ENCODE measurements at regions not wholly inside any gene's neighbourhood (a gene's known extent, or its start where the extent isn't known, plus 50 kb on each side); places are given as distances from the start of the nearest gene placed in this dataset.

DNA sequence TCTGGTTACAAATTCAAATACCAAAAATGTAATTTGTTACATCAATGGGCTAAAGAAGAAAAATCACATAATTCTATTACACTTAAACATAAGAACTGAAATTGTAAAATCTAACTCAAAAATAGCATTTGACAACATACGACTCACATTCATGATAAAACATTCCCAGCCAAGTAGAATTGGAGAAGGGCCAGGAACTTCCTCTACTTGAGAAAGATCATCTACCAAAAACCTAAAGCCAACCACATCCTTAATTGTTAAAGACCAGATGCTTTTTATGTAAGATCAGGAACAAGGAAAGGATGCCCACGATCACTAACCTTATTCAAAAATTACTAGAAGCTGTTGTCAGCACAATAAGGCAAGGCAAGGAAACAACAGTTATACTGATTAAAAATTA lies 1819.8 kb upstream of the C9orf72 start:
- Histone ChIP-seq H4K8ac (ENCODE audit: low read depth in 2 of 2, low read length in 2 of 2) (no peak overlapping the region), H3K9me3 (ENCODE audit: control insufficient read depth, insufficient read depth, low read length) (no peaks in the 10 kb centered on the region), H3K56ac (ENCODE audit: extremely low read depth, insufficient read depth, low read length) (no peak overlapping the region), H2AFZ (replicated peaks; ENCODE audit: low read length, poor library complexity) (no peak overlapping the region), H4K91ac (ENCODE audit: insufficient read depth, low read depth, low read length) (no peak overlapping the region), H3K4ac (ENCODE audit: low read depth, low read length) (no peak overlapping the region), H4K5ac (ENCODE audit: low read depth, low read length) (no peak overlapping the region), H3K27me3 (ENCODE audit: control insufficient read depth, insufficient read depth, low read length) (no peaks in the 10 kb centered on the region), H3K4me2 (ENCODE audit: low read depth, low read length) (no peak overlapping the region), H2BK5ac (ENCODE audit: low read depth, low read length, poor library complexity, severe bottlenecking) (no peak overlapping the region), H3K18ac (ENCODE audit: low read depth, low read length) (no peak overlapping the region), H3K23ac (ENCODE audit: low read depth, low read length) (no peak overlapping the region), H3K4me3 (ENCODE audit: insufficient read depth, low read depth, low read length) (no peak overlapping the region), H4K20me1 (ENCODE audit: insufficient read depth, low read length) (no peaks in the 10 kb centered on the region), H3K27ac (ENCODE audit: insufficient read depth, low read length) (no peak overlapping the region), H3K4me1 (ENCODE audit: control insufficient read depth, insufficient read depth, low read length) (no peaks in the 10 kb centered on the region), H2AK5ac (ENCODE audit: low read depth, low read length) (no peak overlapping the region), H2AK9ac (replicated peaks; ENCODE audit: low read depth, low read length, poor library complexity) (no peak overlapping the region), H3K36me3 (ENCODE audit: control insufficient read depth, insufficient read depth, low read length) (no peaks in the 10 kb centered on the region), H3K14ac (replicated peaks; ENCODE audit: low read depth, low read length) (no peak overlapping the region), H2BK20ac (ENCODE audit: low read depth, low read length) (no peak overlapping the region), H2BK120ac (ENCODE audit: low read depth, low read length) (no peak overlapping the region), H3K9ac (ENCODE audit: low read depth, low read length) (no peak overlapping the region), H2BK15ac (ENCODE audit: low read depth, low read length) (no peak overlapping the region), H3K9me1 (ENCODE audit: insufficient read depth, low read length) (no peaks in the 10 kb centered on the region), H3K79me1 (ENCODE audit: low read depth in 1 of 2, low read length in 2 of 2) (no peaks in the 10 kb centered on the region)
- dilution Hi-C loops (cut with HindIII; ENCODE audit: low sequenced_read_pairs, unreplicated experiment) (no loop called here), in situ Hi-C loops (cut with MboI; ENCODE audit: low sequenced_read_pairs) (no loop called here), intact Hi-C loops (cut with micrococcal nuclease) (no loop called here)
- ChIA-PET CTCF (no interaction called here), POLR2A (ENCODE audit: unreplicated experiment) (no interaction called here)
- no CpG with 5 or more reads among the region's 2 CpGs for WGBS, 2 experiments (ENCODE audit: extremely low coverage in 2 of 2, insufficient read length in 1 of 2)
- no TSS peak for BruUV-seq (replicated peaks)
- DNase-seq (no peak), ATAC-seq (ENCODE audit: low read depth) (no peak)
- TF ChIP-seq, protein P1, sequence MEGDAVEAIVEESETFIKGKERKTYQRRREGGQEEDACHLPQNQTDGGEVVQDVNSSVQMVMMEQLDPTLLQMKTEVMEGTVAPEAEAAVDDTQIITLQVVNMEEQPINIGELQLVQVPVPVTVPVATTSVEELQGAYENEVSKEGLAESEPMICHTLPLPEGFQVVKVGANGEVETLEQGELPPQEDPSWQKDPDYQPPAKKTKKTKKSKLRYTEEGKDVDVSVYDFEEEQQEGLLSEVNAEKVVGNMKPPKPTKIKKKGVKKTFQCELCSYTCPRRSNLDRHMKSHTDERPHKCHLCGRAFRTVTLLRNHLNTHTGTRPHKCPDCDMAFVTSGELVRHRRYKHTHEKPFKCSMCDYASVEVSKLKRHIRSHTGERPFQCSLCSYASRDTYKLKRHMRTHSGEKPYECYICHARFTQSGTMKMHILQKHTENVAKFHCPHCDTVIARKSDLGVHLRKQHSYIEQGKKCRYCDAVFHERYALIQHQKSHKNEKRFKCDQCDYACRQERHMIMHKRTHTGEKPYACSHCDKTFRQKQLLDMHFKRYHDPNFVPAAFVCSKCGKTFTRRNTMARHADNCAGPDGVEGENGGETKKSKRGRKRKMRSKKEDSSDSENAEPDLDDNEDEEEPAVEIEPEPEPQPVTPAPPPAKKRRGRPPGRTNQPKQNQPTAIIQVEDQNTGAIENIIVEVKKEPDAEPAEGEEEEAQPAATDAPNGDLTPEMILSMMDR (conservative IDR thresholded peaks at IDR 0.05; ENCODE audit: low read depth, low read length): no peak
- no peak for TF ChIP-seq RFX5 (IDR thresholded peaks at IDR 0.05; ENCODE audit: low read depth, low read length)
- no peak for TF ChIP-seq POLR2A (IDR thresholded peaks at IDR 0.05; ENCODE audit: low read depth, low read length)
- TF ChIP-seq MXI1 (IDR thresholded peaks at IDR 0.05; ENCODE audit: borderline replicate concordance, low read depth, low read length): no peak
- TF ChIP-seq, protein P2, sequence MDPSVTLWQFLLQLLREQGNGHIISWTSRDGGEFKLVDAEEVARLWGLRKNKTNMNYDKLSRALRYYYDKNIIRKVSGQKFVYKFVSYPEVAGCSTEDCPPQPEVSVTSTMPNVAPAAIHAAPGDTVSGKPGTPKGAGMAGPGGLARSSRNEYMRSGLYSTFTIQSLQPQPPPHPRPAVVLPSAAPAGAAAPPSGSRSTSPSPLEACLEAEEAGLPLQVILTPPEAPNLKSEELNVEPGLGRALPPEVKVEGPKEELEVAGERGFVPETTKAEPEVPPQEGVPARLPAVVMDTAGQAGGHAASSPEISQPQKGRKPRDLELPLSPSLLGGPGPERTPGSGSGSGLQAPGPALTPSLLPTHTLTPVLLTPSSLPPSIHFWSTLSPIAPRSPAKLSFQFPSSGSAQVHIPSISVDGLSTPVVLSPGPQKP (IDR thresholded peaks at IDR 0.05; ENCODE audit: borderline replicate concordance, low read depth, low read length): no peak
- TF ChIP-seq CEBPB (IDR thresholded peaks at IDR 0.05; ENCODE audit: low read depth, low read length): no peak
- TF ChIP-seq RAD21 (IDR thresholded peaks at IDR 0.05; ENCODE audit: low read length): no peak
